ENCODE measurements at regions not wholly inside any gene's neighbourhood (a gene's known extent, or its start where the extent isn't known, plus 50 kb on each side); places are given as distances from the start of the nearest gene placed in this dataset.
"Not testable (repeated sequence)": the region's sequence is repeated elsewhere in the genome, so short reads cannot be mapped to it uniquely, and the experiment has no call there.

GRCh38 chr21:27534206-27534605 lies 567.3 kb upstream of the ADAMTS5 start:
- no peak for DNase-seq

DNA sequence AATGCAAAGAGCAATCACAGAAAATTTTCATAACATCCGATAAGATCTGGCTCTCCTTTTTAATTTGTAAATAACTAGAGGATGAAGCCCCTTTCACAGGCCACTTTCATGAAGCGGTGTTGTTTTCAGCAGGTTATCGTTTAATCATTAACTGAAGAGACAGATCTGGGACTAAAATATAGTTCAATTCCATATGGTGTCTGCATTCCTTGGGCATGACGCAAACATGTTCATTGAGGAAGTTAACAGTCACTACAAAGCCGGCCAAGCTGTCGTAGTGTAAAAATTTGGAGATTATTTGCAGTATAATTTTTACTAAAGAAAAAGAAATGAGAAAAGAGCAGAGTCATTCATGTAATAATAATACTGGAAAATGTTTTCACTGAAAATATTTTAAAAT lies 565.2 kb upstream of the ADAMTS5 start:
- no peak for DNase-seq

GRCh38 chr21:27528697-27529096 lies 561.8 kb upstream of the ADAMTS5 start:
- DNase-seq, result no peak

- no peak for DNase-seq
Measured at GRCh38 chr21:27526451-27526850, 559.6 kb upstream of the ADAMTS5 start.

- DNase-seq, result no peak
Measured at GRCh38 chr21:27525780-27526179, 558.9 kb upstream of the ADAMTS5 start.

GRCh38 chr21:27519361-27519760 lies 552.5 kb upstream of the ADAMTS5 start:
- no peak for DNase-seq

GRCh38 chr21:27517177-27517576 lies 550.3 kb upstream of the ADAMTS5 start:
- DNase-seq, result not testable (repeated sequence)

DNA sequence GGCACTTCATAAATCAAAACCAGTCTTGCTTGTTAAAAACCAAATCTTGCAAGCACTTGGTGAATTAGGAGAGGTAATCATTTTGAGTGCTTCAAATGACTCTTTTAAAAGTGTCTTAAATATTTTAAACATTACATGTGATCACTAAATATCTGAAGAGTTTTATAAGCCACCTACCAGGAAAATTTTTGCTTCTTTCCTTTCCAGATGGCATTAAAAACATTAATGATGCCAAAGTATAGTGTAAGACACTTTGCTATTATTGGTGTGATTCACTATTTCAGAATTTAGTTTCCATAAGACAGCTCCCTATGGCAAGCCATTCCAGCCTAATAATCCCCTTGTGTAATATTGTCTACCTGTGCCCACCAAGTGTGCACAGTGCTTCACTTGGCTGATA lies 548.8 kb upstream of the ADAMTS5 start:
- DNase-seq, result no peak

DNA sequence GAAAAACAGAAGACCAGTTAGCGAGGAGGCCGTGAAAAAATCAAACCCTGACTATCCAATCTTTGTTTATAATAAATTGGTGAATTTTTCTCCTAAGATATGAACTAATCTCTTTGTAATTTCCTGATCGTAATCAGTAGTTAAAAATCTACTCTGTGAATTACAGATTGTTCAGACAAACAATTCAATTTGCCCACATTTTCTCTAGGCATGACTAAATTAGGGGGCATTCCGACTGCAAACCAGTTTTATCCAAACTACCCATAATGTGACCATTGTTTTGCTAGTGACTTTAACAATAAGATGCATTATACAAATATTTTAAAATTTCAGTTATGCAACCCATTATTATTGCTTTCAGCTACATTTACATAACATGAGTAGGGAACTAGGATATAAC lies 546.9 kb upstream of the ADAMTS5 start:
- DNase-seq, result no peak

DNA sequence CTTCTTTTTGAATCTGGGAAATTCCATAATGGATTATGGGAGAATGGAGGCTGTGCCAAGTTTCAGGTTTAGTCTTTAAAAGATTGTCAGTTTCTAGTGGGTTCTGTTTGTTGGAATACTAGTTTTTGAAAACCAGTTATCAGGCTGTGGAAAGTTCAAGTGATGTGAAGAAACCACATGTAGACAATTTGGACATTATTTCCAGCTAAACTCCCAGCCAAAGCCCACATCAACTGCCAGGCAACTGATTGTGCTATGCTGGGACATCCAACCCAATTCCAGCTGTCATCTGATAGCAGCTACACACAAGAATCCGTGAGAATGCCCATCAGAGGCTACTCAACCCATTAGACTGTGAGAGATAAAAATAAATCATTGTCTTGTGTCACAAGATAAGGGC lies 546.1 kb upstream of the ADAMTS5 start:
- DNase-seq, result no peak

DNA sequence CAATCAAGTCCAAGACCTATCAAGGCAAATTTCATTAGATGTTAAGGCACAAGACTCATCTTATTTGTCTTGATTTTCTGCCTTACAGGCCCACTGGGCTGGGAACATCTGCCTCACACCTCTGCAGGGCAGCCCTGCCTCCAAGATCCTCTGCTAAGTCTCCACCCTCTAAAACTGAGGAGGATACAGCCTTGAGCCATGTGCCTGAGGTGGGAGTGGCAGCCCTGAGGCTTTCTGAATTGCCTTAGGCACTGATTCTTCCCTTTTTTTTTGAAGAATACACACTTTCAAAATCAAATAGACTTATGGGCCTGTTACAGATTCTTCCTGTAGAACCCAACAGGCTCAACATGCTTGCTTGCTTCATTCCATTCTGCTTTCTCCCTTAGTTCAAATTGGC lies 544.3 kb upstream of the ADAMTS5 start:
- no peak for DNase-seq

- no peak for DNase-seq
Measured at GRCh38 chr21:27507695-27508094, 540.8 kb upstream of the ADAMTS5 start.

DNA sequence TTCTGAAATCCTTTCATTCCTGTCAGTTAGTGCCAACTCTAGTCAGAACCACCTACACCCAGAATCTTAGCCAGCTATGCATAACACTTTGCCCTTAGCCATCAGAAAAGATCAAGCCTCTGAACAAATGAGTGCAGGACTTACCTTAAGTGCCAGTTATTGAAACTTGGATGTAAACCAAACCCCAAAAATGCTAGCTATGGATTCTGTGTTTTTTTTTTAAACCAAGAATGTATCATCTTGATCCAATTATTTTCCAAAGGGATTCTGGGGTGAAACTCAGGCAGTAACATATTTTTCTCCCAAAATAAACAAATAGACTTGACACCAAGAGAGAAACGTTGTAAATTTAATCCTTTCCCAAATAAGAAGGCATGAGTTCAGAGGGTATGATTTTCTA lies 538.6 kb upstream of the ADAMTS5 start:
- DNase-seq, result no peak

GRCh38 chr21:27502801-27503200 lies 535.9 kb upstream of the ADAMTS5 start:
- DNase-seq, result no peak

GRCh38 chr21:27498025-27498424 lies 531.1 kb upstream of the ADAMTS5 start:
- no peak for DNase-seq

- DNase-seq, result no peak
Measured at GRCh38 chr21:27495836-27496235, 528.9 kb upstream of the ADAMTS5 start.

- no peak for DNase-seq
Measured at GRCh38 chr21:27493542-27493941, 526.7 kb upstream of the ADAMTS5 start.

GRCh38 chr21:27487676-27488075 lies 520.8 kb upstream of the ADAMTS5 start:
- no peak for DNase-seq

DNA sequence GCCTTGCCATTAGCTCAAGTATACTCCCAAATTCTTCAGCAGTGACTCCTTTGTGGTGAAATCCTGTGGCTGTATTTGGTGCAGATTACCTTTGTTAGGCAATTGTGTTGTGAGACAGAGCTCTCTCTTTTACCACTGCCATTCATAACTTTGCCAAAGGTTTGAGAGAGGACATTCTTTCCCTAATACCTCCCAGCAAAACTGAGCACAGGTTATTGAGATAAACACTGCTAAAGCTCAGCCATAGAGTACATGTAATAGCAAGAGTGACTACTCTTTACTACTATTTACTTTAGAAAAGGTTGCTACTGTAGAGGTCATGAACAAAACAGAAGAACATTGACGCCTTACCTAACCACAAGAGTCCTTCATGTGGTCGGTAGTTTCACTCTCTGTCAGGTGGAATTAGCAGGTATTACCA lies 514.0 kb upstream of the ADAMTS5 start:
- DNase-seq, result no peak

DNA sequence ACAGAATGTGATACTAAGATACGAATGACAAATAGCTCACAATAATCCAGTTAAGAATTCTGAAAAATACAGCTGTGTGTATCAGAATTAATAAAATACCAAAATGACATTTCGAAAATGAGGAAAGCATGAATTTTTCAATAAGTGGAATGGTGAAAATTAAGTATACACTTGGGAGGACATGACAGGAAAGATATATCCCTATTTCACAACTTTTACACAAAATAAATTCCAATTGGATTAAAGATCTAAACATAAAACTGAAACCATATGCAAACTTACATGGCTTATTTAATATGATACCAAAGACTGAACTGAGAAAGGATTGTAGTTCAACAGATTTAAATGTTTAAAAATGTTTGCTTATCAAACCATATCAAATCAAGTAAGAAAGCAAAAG lies 510.4 kb upstream of the ADAMTS5 start:
- DNase-seq, result no peak

DNA sequence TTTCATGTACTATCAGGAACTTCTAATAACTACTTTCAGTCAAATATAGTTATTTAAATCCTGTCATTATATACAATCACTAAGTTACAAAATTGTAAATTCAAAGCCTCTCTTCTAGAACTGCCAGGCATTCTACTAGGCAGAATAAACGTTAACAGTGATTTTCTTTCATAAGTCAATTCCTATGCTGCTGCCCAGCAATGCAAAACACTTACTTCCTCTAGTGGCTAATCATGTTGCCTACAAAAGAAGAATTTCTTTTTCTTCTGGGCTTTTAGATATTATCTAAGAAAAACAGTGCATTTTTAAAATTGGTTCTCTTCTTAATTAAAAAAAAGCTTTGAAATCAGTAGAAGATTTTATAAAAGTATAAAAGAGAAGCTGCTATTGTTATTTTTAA lies 509.8 kb upstream of the ADAMTS5 start:
- DNase-seq, result no peak

- no peak for DNase-seq
Measured at GRCh38 chr21:27475363-27475955, 508.6 kb upstream of the ADAMTS5 start.

GRCh38 chr21:27467366-27467765 lies 500.5 kb upstream of the ADAMTS5 start:
- DNase-seq, result no peak

GRCh38 chr21:27466140-27466539 lies 499.3 kb upstream of the ADAMTS5 start:
- no peak for DNase-seq

- DNase-seq, result no peak
Measured at GRCh38 chr21:27464648-27465047, 497.8 kb upstream of the ADAMTS5 start.

- no peak for DNase-seq
Measured at GRCh38 chr21:27462726-27463125, 495.8 kb upstream of the ADAMTS5 start.

All from GF-D8 (cell line).